AG04450 (cell line): ENCODE measurements at regions not wholly inside any gene's neighbourhood (a gene's known extent, or its start where the extent isn't known, plus 50 kb on each side); places are given as distances from the start of the nearest gene placed in this dataset.
A peak's percentile ranks its signal among the peaks of the same experiment; 100 is the strongest.

ENCODE experiments used
- CTCF ChIA-PET: fragments of 300-600, 350-600 bp; formaldehyde crosslinking; extraction: SDS; loops from one replicate; lab custom pipeline; 2022; ENCODE audit warnings: antibody characterized with exemption, inconsistent platforms; lab: Charles Lee
- POLR2A ChIA-PET: fragments of 350-600 bp; formaldehyde crosslinking; extraction: SDS; loops from one replicate; lab custom pipeline; 2021; ENCODE audit warnings: antibody characterized with exemption, inconsistent platforms; lab: Yijun Ruan, JAX
- DNase-seq: peaks from one replicate; pipeline ENCODE4 v3.0.0-alpha.2; 2011; ENCODE audit warnings: low read depth, low spot score
- H3K27ac ChIP-seq: one replicate; pipeline ENCODE4 v1.5.1; 2012; ENCODE audit warnings: low read depth, low read length, control low read depth
- H3K27me3 ChIP-seq: one replicate; pipeline ENCODE4 v1.6.0; 2012; ENCODE audit warnings: low read length; ENCODE audit not compliant: control insufficient read depth, insufficient read depth
- H3K4me3 ChIP-seq: 2 replicates; pipeline ENCODE4 v1.5.1; 2011; ENCODE audit warnings: mild to moderate bottlenecking, low read depth, low read length, control low read depth
- H3K9me3 ChIP-seq: 2 replicates; pipeline ENCODE4 v1.5.1; 2012; ENCODE audit warnings: low read length; ENCODE audit not compliant: control insufficient read depth, insufficient read depth
- CTCF ChIP-seq: IDR thresholded peaks from 2 replicates; pipeline ENCODE4 v1.5.1; 2011; ENCODE audit warnings: low read depth, low read length, control low read depth, inconsistent platforms

GRCh38 chr14:61139006-61139599, 142.0 kb downstream of the TMEM30B start:
- POLR2A ChIA-PET, result no interaction called here
- Histone ChIP-seq H3K9me3 (peaks cover 4% of the 10 kb centered on the region), H3K27me3 (no peaks in the 10 kb centered on the region), H3K4me3 (no peak overlapping the region), H3K27ac (no peak overlapping the region)
- TF ChIP-seq CTCF, result no peak
- CTCF ChIA-PET, result no interaction called here
- DNase-seq, result no peak

- no peaks in the 10 kb centered on the region for H3K27me3 ChIP-seq
- TF ChIP-seq CTCF, result no peak
- ChIA-PET CTCF (no interaction called here), POLR2A (no interaction called here)
- peak overlapping the region; percentile 47 for H3K27ac ChIP-seq
- no peak for DNase-seq
- H3K4me3 ChIP-seq, result no peak overlapping the region
- H3K9me3 ChIP-seq, result no peaks in the 10 kb centered on the region; the same call in none of the 2 replicates
Observed at GRCh38 chr14:61132894-61133293, 148.2 kb downstream of the TMEM30B start.

GRCh38 chr14:61132336-61132735, 148.8 kb downstream of the TMEM30B start:
- peak overlapping the region; percentile 47 for H3K27ac ChIP-seq
- ChIA-PET POLR2A (no interaction called here), CTCF (no interaction called here)
- DNase-seq, result no peak
- no peak for TF ChIP-seq CTCF
- no peak overlapping the region for H3K4me3 ChIP-seq
- H3K27me3 ChIP-seq, result no peaks in the 10 kb centered on the region
- no peaks in the 10 kb centered on the region; the same call in 1 of the 2 replicates for H3K9me3 ChIP-seq

GRCh38 chr14:61130512-61131260, 149.6 kb downstream of the SLC38A6 start:
- DNase-seq, result no peak
- H3K4me3 ChIP-seq, result no peak overlapping the region
- TF ChIP-seq CTCF, result no peak
- CTCF ChIA-PET, result no interaction called here
- no peaks in the 10 kb centered on the region for H3K27me3 ChIP-seq
- no peak overlapping the region for H3K27ac ChIP-seq
- POLR2A ChIA-PET, result no interaction called here
- H3K9me3 ChIP-seq, result no peaks in the 10 kb centered on the region; the same call in 1 of the 2 replicates

GRCh38 chr14:61129168-61129745, 148.2 kb downstream of the SLC38A6 start:
- POLR2A ChIA-PET, result no interaction called here
- H3K27me3 ChIP-seq, result no peaks in the 10 kb centered on the region
- no peak for DNase-seq

More at GRCh38 chr14:61129168-61129745, 148.2 kb downstream of the SLC38A6 start:
- CTCF ChIA-PET, result no interaction called here
- no peak overlapping the region for H3K4me3 ChIP-seq
- TF ChIP-seq CTCF, result no peak
- no peak overlapping the region for H3K27ac ChIP-seq
- H3K9me3 ChIP-seq, result no peaks in the 10 kb centered on the region; the same call in 1 of the 2 replicates
